Stimulated activated naive CD8-positive, alpha-beta T cell treated with anti-CD3 and anti-CD28 coated beads, Interleukin-15, Interleukin-2, amounts not matched to agents 100 U/mL and 50 U/mL, for 24 hours (primary cell): ENCODE measurements at regions not wholly inside any gene's neighbourhood (a gene's known extent, or its start where the extent isn't known, plus 50 kb on each side); places are given as distances from the start of the nearest gene placed in this dataset.
"Not testable (repeated sequence)": the region's sequence is repeated elsewhere in the genome, so short reads cannot be mapped to it uniquely, and the experiment has no call there.

Experiments
- ATAC-seq: fragments of 150-1000 bp; cut with Tn5 transposase; one replicate; pipeline ENCODE4 v1.10.0; 2021
- DNase-seq: peaks from one replicate; pipeline ENCODE4 v3.0.0; 2021

DNA sequence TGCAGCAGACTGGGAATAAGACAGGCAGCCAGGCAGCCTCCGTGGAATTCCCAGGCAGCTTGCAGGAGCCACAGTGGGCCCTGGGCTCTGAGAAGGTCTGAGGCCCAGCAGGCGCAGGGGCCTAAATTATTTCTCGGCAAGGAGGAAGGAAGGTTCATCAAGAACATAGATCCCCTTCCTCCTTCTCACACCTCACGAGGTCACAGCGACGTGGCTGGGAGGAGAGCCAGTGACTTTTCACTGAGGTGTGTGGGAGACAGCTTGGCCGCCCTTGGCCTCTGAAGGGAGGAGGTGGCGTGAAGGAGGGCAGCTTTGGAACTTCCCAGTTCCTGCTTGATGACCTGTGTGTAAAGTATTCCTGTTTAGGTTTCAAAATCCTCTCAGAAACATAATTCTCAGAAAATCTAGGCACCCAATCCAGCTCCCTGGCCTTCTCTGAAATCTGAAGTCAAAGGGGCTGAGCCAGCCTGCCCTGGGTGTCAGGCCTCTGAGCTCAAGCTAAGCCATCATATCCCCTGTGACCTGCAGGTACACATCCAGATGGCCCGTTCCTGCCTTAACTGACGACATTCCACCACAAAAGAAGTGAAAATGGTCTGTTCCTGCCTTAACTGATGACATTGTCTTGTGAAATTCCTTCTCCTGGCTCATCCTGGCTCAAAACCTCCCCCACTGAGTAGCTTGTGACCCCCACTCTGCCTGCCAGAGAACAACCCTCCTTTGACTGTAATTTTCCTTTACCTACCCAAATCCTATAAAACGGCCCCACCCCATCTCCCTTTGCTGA, 161.0 kb downstream of the ADRA2C start:
- ATAC-seq, DNase-seq: not testable (repeated sequence)

DNA sequence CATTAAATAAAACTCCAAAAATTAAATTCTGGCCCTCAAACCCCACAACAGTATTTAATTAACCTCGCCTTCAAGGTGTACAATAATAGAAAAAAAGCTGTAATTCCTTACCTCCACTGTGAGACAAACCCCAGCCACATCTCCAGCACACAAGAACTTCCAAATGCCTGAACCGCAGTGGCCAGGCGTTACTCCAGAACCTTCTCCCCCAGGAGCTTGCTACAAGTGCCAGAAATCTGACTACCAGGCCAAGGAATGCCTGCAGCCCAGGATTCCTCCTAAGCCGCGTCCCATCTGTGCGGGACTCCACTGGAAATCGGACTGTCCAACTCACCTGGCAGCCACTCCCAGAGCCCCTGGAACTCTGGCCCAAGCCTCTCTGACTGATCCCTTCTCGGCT, 163.2 kb downstream of the ADRA2C start:
- not testable (repeated sequence) for ATAC-seq, DNase-seq

DNA sequence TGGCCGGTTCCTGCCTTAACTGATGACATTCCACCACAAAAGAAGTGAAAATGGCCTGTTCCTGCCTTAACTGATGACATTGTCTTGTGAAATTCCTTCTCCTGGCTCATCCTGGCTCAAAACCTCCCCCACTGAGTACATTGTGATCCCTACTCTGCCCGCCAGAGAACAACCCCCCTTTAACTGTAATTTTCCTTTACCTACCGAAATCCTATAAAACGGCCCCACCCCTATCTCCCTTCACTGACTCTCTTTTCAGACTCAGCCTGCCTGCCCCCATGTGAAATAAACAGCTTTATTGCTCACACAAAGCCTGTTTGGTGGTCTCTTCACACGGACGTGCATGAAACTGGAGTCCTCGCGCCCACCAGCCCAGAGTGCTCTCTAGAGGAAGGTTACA, 166.5 kb downstream of the ADRA2C start:
- not testable (repeated sequence) for DNase-seq, ATAC-seq

DNA sequence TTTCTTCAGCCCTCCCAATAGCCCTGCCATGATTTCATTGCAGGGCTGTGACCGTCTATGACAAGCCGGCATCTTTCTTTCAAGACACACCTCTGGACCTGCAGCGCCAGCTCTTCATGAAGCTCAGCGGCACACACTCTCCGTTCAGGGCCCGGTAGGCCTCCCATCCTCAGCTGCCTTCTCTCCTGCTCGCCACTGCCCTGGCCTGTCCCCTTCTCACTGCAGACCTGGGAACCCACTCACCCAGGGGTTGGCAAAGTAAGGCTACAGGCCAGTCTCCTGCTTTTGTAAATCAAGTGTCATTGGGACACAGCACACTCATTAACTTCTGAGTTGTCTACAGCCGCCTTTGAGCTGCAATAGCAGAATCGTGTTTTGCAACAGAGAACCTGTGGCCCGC, 169.2 kb downstream of the ADRA2C start:
- ATAC-seq, DNase-seq: not testable (repeated sequence)

DNA sequence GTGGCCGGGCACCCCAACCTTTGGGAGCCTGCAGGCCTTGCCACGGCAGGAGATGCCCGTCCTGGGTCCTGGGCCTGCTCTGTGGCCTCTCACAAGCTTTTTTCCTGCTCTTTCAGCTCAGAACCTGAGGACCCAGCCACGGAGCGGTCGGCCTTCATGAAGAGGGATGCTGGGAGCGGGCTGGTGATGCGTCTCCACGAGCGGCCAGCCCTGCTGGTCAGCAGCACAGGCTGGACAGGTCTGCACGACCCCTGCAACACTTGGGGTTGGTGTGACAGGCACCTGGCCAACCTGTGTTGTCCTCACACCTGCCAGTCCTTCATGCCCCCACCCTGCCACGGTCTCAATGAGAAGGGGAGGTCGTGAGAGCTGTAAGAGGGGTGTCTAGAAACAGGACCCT, 170.0 kb downstream of the ADRA2C start:
- DNase-seq = no peak

DNA sequence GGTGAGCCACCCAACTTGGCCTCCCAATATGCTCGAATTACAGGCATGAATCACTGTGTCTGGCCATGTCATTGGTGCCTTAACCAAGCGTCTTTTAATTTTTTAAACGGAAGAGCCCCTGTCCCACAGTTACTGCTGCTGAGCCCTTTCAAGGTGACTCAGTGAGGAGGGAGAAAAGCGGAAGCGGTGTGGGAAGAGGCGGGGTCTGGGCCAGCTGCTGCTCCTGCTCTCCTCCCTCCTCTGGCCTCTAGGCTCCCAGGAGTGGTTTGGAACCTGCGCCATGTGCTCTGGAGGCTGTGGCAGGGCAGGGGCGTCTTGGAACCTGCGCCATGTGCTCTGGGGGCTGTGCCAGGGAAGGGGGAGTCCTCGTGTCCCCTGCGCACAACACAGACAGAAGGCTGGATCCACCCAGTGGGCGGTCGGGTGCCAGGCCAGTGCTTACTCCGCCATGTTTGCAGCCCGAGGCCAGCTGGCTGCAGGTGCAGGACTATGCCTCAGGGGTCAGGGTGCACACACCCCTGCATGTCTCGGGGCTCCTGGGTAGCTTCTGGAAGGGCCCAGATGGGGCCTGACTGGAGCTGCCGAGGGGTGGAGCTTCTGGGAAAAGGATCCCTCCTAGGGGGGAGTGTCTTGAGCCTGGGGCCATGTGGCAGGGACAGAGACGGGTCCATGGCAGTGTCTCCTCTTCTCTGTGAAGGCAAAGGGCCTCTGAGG, 171.8 kb downstream of the ADRA2C start:
- not testable (repeated sequence) for ATAC-seq, DNase-seq

More for the DNA sequence above, 170.0 kb downstream of the ADRA2C start:
- no peak for ATAC-seq

DNA sequence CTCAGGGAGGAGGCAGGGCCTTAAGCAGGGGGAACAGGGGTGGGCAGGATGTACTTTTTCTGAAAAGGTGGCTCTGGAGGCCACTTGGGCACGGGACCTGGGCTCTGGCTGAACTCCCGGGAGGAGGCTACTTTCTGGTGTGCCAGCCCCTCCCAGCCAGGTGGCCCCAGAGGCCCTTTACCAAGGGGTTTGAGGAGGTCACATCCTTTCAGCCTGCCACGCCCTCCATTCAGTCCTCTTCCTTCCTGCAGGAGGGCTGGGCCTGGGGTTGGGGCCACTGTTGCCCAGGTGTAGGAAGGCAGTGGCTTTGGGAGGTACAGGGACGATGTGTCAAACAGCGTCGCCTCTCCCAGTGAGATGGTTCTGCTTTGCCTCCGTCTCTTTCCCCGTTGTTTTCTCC, 172.5 kb downstream of the ADRA2C start:
- not testable (repeated sequence) for DNase-seq

DNA sequence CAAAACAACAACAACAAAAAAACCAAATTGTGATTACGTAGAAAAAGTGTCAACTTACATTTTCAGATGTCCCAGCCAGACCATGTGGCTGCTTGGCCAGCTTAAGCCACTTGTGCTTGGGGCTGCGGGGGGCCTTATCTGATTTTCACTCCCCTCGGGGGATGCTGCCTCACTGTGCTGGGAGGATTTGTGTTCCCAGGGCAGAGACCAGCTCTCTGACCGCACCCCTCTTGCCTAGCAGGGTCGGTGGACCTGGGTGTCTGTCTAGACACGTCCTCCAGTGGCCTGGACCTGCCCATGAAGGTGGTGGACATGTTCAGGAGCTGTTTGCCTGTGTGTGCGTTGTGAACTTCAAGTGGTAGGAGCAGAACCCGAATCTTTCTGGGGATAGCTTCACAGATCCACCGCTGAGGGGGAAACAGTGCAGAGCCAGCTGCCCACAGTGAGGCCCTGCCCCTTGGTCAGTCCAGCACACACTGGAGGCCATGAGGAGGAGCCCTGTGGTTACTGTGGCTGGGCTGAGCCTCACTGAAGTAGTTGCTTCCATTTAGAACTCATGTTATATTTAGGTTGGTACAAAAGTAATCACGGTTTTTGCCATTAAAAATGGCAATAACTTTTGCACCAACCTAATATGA, 173.9 kb downstream of the ADRA2C start:
- DNase-seq = not testable (repeated sequence)

More for the DNA sequence above, 172.5 kb downstream of the ADRA2C start:
- ATAC-seq = not testable (repeated sequence)

DNA sequence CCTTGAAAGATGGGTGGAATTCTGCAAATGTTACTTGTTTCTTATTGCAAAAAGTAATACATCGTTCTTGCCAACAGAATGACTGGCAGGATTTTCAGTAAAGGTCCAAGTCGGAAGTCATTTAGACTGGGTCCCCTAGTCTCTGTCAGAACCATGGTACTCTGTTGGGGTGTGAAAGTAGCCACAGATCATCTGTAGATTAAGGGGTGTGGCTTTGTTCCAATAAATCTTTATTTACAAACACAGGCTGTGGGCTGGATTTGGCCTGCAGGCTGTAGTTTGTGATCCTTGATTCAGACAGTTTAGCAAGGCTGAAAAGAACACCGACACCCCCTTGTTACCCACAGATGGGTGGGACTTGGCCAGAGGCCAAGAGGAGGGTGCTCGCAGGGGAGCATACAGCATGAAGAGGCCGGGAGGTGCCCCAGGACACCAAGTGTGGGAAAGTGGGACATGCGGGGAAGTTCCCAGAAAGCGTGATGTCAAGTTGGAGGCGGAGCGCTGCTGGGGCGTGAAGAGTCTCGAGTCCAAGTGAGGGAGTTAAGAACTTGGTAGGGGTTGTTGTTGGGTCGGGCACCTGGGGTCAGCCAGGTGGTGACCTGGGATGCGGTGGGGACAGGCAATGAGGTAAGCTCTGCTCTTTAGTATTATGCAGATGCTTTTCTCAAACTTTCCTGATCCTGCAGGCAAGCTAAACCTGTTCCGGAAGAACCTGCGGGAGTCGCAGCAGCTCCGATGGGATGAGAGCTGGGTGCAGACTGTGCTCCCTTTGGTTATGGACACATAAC, 175.7 kb downstream of the ADRA2C start:
- ATAC-seq, DNase-seq: not testable (repeated sequence)

More for the DNA sequence above, 173.9 kb downstream of the ADRA2C start:
- ATAC-seq = not testable (repeated sequence)

DNA sequence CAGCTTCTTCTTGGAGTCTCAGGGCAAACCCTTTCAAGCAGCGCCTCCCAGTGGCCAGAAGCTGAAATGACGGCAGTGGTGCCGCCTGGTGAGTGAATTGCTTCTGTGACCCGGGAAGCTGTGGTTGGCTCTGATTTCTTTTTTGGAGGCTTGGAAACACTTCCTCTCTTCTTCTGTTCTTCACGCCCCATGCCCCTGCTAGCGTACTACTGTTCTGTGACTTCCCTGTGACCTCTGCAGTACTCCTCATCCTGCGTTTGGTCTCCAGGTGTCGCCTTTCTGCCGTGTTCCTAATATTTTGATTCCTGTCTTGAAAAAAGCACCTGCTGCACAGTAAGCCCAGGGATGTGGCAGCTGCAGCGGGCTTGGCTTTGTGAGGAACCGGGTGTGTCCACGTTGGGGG, 176.4 kb downstream of the ADRA2C start:
- peak; percentile 42 for DNase-seq
- not testable (repeated sequence) for ATAC-seq

DNA sequence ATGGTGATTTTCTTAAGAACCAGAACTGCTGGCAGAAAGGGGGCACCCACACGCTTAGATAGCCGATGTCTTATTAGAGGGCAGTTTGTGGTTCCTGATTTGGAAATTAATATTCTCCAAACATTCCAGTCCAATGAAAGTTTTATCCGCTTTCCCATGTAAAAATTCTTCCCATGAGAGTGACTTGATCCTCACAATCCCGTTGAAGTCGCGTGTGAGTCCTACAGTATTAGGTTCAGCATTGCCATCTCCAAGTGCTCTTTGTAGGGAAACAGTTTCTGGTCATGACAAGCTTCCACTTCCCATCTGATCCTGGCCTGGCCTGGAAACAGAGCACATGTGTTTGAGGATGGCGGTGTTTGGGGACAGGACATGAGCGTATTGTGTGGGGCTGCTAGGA, 176.9 kb downstream of the ADRA2C start:
- DNase-seq, ATAC-seq: not testable (repeated sequence)

DNA sequence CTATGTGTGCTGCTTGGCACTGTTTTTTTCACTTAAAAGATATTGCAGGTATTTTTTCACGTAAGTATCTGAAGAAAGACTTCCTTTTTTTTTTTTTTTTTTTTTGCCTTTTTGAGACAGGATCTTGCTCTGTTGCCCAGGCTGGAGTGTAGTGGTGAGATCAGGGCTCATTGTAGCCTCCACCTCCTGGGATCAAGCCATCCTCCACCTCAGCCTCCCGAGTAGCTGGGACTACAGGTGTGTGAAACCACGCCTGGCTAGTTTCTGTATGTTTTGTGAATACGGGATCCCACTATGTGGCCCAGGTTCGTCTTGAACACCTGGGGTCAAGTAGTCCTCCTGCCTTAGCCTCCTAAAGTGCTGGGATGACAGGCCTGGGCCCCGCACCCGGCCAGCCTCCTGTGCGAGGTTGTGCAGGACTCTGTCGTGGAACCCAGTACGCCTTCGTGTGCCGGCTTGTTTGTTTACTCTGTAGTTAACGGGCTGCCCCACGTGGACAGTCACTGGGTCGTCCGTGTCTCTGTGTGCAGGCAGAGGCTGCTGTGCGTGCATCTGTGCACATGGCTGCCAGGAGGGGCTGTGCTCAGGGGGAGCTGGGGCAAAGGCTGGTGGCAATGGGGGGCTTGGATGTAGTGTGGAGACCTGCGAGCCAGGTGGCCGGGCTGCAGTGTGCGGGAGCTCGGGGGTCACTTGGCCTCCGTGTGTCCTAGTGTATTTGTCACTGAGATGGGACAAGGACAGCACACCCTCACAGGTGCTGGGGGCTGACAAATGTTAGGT, 179.5 kb downstream of the ADRA2C start:
- ATAC-seq = no peak
- DNase-seq = no peak

DNA sequence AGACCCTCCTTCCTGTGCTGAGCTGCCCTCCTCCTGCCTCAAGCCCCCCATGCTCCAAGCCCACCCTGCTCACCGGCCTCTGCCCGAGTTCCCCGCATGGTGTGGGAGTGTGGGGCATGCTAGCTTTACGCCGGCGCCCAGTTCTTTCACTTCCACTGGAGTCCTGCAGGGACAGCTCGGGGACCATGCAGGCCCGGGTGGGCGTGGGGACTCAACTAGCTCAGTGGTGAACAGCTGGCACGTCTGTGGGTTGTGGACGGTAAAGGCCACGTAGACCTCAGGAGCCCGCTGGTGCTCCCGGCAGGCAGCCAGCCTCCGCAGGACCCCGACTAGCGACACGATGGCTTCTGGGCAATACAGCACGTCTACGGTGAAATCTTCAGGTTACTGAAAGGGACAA, 180.4 kb downstream of the ADRA2C start:
- ATAC-seq, DNase-seq: not testable (repeated sequence)

DNA sequence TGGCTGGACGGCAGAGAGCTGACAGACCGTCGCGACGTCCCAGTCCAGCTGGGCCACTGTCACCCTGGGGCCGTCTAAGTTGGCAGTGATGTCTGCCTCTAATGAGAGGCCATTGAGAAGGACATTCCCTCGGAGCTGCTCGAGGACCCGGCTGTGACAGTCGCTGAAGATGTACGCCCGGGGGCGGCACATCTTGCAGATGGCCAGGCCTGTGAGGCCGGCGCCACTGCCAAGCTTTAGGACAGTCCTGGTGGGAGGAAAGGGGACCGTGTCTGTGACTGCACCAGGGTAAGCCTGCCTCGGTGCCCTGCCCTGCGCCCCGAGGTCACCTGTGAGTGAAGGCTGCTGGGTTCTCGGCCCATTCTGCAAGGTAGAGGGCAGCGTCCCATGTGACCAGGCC, 181.6 kb downstream of the ADRA2C start:
- ATAC-seq, DNase-seq: not testable (repeated sequence)

DNA sequence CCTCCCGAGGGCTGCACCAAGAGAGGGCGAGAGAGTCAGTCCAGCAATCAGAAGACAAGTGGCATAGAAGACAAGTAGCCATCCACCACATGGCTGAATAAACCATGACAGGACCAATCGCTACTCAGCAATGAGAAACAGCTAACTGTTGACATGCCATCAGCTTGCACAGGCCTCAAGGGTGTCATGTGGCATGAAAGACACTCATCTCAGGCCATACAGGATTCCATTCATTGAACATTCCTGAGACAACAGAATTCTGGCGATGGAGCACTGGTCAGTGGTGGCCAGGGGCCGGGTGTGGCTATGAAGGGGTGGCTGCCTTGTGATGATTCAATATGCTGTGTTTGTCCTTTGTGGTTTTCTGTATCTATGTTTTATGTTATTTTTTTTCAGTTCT, 182.0 kb downstream of the ADRA2C start:
- DNase-seq, ATAC-seq: not testable (repeated sequence)

DNA sequence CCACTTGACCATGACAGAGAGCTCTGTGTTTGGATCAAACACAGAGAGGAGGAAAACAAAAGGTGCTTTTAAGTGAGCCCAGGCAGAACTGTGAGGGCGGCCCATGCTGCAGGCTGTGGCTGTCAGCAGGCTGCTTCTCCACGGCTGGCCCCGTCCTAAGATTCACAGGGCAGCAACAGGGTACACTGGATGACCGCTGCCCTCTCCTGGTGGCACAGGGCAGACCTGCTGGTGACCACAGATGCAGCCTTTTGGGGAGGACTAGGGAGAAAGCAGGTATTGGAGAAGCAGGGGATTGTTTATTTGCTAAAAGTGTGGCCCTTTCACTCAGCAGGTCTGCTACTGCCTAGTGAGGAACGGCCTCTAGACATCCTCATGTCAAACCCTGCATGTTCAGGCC, 183.7 kb downstream of the ADRA2C start:
- ATAC-seq = not testable (repeated sequence)

DNA sequence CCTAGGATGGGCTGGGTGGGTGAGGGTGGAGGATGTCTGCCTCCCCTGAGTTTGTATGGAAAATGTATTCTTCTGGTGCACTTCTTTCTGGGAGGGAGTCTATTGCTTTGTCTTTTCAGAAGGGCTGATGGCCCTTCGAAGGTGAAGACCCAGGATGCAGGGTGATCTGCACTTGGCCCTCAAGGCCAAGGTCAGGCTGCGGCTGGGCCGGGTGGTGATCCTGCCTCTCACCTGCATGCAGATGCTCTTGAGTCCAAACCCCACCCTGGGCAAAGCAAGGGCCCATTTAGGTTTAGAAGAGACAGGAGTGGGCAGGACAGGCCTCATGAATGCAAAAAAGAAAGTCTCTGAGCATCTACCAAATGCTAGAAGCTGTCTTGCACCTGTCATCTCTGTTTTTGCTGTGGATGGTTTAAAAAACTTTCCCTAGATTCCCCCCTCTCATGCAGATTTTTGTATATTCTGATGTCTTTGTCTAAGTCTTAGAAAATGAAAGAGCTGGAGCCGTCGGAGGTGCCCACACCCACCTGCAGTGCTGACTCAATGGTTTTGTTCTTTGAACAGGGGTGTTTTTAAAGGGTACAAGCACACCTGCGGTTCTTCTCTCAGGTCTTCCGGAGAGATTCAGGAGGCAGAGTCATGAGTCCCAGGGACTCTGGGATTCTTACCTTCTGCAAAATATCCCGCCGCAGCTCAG, 186.4 kb downstream of the ADRA2C start:
- not testable (repeated sequence) for ATAC-seq, DNase-seq

More for the DNA sequence above, 183.7 kb downstream of the ADRA2C start:
- peak; percentile 25 for DNase-seq

DNA sequence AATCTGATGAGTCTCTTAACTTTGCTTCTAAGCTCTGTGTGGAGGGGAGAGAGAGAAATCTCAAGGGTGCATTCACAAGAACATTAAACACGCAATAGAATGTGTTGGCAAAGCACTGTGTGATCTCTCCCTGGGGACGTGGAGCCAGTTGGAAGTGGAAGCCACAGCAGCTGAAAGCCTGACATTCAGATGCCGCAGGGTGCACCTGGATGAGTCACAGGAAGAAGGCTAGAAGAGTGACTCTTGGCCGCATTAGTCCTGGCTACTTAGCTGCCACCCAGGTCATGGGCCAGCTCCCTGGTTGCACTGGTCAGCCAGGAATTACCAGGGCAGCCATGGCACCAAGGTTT, 186.9 kb downstream of the ADRA2C start:
- not testable (repeated sequence) for ATAC-seq, DNase-seq

DNA sequence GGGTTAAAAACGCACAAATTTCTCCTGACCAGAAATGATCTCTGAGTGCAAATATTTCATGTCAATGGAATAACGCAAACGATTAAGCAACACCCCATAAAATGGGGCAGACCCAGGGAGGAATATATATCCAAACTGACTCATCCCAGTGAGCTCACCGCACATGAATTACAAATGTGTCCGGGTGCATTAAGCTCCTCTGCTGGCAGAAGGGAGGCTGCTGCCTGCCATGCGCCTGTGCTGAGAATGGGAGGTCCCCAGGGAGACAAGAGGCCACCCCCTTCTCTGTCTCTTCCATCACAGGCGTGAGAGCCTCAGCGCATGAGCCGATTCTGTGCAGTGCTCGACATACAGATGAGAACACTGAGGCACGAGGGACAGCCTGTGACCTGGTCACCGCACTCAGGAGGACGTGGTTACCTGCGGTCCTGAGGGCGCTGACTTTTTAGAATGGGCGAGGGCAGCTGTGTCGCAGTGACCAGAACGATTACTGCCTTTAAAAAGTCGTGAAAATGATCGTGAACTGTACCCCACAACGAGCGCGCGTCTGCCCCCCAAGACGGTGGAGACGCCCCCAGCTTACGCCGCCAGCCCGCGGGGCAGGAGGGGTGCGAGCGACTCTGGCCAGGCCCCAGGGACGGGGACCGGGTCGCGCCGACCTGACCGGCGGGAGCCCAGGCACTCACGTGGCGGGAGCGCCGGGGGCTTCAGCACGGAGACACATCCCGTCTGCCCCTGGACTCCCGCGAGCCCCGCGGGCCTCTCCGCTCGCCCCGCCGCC, 188.5 kb downstream of the ADRA2C start:
- DNase-seq (peak; percentile 77), ATAC-seq (peak; percentile 2)
